Germinal center (tissue), 1 donor: ENCODE measurements at regions not wholly inside any gene's neighbourhood (a gene's known extent, or its start where the extent isn't known, plus 50 kb on each side); places are given as distances from the start of the nearest gene placed in this dataset.

Experiments
- DNase-seq: peaks from one replicate; pipeline ENCODE4 v3.0.0; 2012; ENCODE audit warnings: mixed read lengths, low spot score

- DNase-seq, result no peak
These were observed 54.2 kb upstream of the MYCBP2 start for GRCh38 chr13:77381059-77381458.

DNA sequence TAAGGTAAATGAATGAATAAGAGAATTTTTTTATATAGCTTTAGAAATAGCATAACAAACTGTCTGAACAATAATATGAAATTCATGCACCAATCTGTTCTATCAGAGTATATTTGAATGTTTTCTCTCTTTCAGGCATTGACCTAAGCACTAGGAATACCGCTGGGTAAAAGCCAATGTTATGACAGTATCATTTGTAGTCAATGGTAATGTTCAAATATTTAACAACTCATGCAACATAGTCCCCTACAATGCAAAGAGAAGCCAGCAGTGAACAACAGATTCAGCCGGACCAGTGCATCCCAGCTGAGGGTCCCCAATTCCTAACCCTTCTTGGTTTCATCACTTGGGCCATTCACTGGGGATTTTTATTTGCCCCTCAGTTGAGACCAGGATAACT, 52.6 kb upstream of the MYCBP2 start:
- no peak for DNase-seq

- DNase-seq, result no peak
These were observed 51.8 kb upstream of the MYCBP2 start for GRCh38 chr13:77378662-77379061.

GRCh38 chr13:77377016-77377415, 50.1 kb upstream of the MYCBP2 start:
- no peak for DNase-seq
